Esophagus muscularis mucosa (tissue), 4 donors: ENCODE measurements at regions not wholly inside any gene's neighbourhood (a gene's known extent, or its start where the extent isn't known, plus 50 kb on each side); places are given as distances from the start of the nearest gene placed in this dataset.

Experiments
- DNase-seq: peaks from one replicate; pipeline ENCODE4 v3.0.0-alpha.2; 2017; ENCODE audit errors: extremely low spot score
- H3K27ac ChIP-seq, 4 donors: fragments of 200-600 bp; sonication (generic); replicated peaks in 1 of 4; 1 replicate in 3 of 4; 2 replicates in 1 of 4; pipeline ENCODE4 v1.5.1; 2016 to 2019; ENCODE audit warnings: mild to moderate bottlenecking in 1 of 4
- H3K27me3 ChIP-seq, 4 donors: fragments of 200-600 bp; sonication (generic); one replicate each; pipeline versions ENCODE4 v1.5.1 to v1.6.0; 2016 to 2019
- H3K36me3 ChIP-seq, 4 donors: fragments of 200-600 bp; sonication (generic); one replicate each; pipeline ENCODE4 v1.5.1; 2016 to 2019
- H3K4me1 ChIP-seq, 4 donors: fragments of 200-600 bp; sonication (generic); one replicate each; pipeline ENCODE4 v1.5.1; 2016 to 2019
- H3K4me3 ChIP-seq, 4 donors: fragments of 200-600 bp; sonication (generic); 1 replicate in 2 of 4; 2 replicates in 2 of 4; pipeline ENCODE4 v1.5.1; 2016 to 2019; ENCODE audit warnings: mild to moderate bottlenecking in 4 of 4, moderate library complexity in 1 of 4
- H3K9me3 ChIP-seq, 4 donors: fragments of 200-600 bp; sonication (generic); 1 replicate in 3 of 4; 2 replicates in 1 of 4; pipeline ENCODE4 v1.5.1; 2016 to 2019
- CTCF ChIP-seq, 3 experiments: fragments of 200-600 bp in 2 of 3; fragments of 450-650 bp in 1 of 3; sonication (generic) in 2 of 3; IDR thresholded peaks; one replicate each; pipeline ENCODE4 v1.5.1; 2017 to 2019; ENCODE audit warnings: antibody characterized with exemption in 3 of 3, mild to moderate bottlenecking in 2 of 3, moderate library complexity in 1 of 3
- EP300 ChIP-seq: sonication (generic); formaldehyde crosslinking; IDR thresholded peaks from one replicate; pipeline ENCODE4 v1.6.1; 2017; ENCODE audit warnings: antibody characterized with exemption
- POLR2A ChIP-seq: fragments of 450-650 bp; IDR thresholded peaks from one replicate; pipeline ENCODE4 v1.6.1; 2017; ENCODE audit warnings: antibody characterized with exemption, moderate library complexity, mild to moderate bottlenecking, low read depth
- POLR2AphosphoS5 ChIP-seq, 2 donors: sonication (generic); formaldehyde crosslinking; IDR thresholded peaks; one replicate each; pipeline ENCODE4 v1.6.1; 2017; ENCODE audit warnings: antibody characterized with exemption in 2 of 2
- WGBS: methylation state at CpG from one replicate; pipeline ENCODE4 v1.1.5; 2018; 5-methylcytosine and 5-hydroxymethylcytosine counted together
- intact Hi-C: fragments of 100-400 bp; cut with DNase I; formaldehyde crosslinking; loops from one replicate; pipeline ENCODE4 v1.15.1; 2023

GRCh38 chr6:45727819-45728449, 287.7 kb downstream of the CLIC5 start:
- intact Hi-C loops: no loop called here
- Histone ChIP-seq H3K4me3 (no peak overlapping the region), H3K27me3 (peaks cover 0 to 4% (median 0%) of the 10 kb centered on the region in 4 donors), H3K36me3 (no peaks in the 10 kb centered on the region), H3K27ac (no peak overlapping the region), H3K9me3 (peaks cover 0 to 8% (median 3%) of the 10 kb centered on the region in 4 donors), H3K4me1 (peaks cover 0 to 6% (median 0%) of the 10 kb centered on the region in 4 donors)
- TF ChIP-seq POLR2A: no peak
- TF ChIP-seq POLR2AphosphoS5 (IDR thresholded peaks at IDR 0.05): no peak
- TF ChIP-seq EP300: no peak
- no peak for TF ChIP-seq CTCF (IDR thresholded peaks at IDR 0.05)
- 95% methylated on average over 6 of the region's 6 CpGs for WGBS
- no peak for DNase-seq

- intact Hi-C loops: no loop called here
- H3K27ac ChIP-seq: no peak overlapping the region
- 64% methylated on average over 2 of the region's 2 CpGs for WGBS
These were observed 288.4 kb downstream of the CLIC5 start for GRCh38 chr6:45727228-45727627.

GRCh38 chr6:45726444-45726843, 289.2 kb downstream of the CLIC5 start:
- Histone ChIP-seq H3K4me3 (no peak overlapping the region), H3K27me3 (no peaks in the 10 kb centered on the region), H3K9me3 (peaks cover 0 to 8% (median 3%) of the 10 kb centered on the region in 4 donors), H3K36me3 (no peaks in the 10 kb centered on the region), H3K4me1 (peaks cover 0 to 6% (median 0%) of the 10 kb centered on the region in 4 donors), H3K27ac (no peak overlapping the region)
- no peak for TF ChIP-seq EP300
- TF ChIP-seq CTCF (IDR thresholded peaks at IDR 0.05): no peak
- TF ChIP-seq POLR2A: no peak
- no peak for TF ChIP-seq POLR2AphosphoS5 (IDR thresholded peaks at IDR 0.05)
- no peak for DNase-seq
- intact Hi-C loops: no loop called here
- WGBS: 53% methylated on average over 3 of the region's 3 CpGs

More at GRCh38 chr6:45727228-45727627, 288.4 kb downstream of the CLIC5 start:
- peaks cover 0 to 6% (median 0%) of the 10 kb centered on the region in 4 donors for H3K4me1 ChIP-seq
- TF ChIP-seq EP300 (no peak), POLR2A (no peak), CTCF (IDR thresholded peaks at IDR 0.05) (no peak), POLR2AphosphoS5 (IDR thresholded peaks at IDR 0.05) (no peak)
- no peak for DNase-seq
- peaks cover 0 to 8% (median 3%) of the 10 kb centered on the region in 4 donors for H3K9me3 ChIP-seq
- no peak overlapping the region for H3K4me3 ChIP-seq
- H3K36me3 ChIP-seq: no peaks in the 10 kb centered on the region
- H3K27me3 ChIP-seq: no peaks in the 10 kb centered on the region

- DNase-seq: no peak
- H3K27ac ChIP-seq: no peak overlapping the region
- intact Hi-C loops: no loop called here
- H3K27me3 ChIP-seq: peaks cover 0 to 8% (median 0%) of the 10 kb centered on the region in 4 donors
- H3K36me3 ChIP-seq: no peaks in the 10 kb centered on the region
- peaks cover 0 to 6% (median 0%) of the 10 kb centered on the region in 4 donors for H3K4me1 ChIP-seq
- 48% methylated on average over 2 of the region's 2 CpGs for WGBS
- no peak for TF ChIP-seq EP300
- TF ChIP-seq POLR2AphosphoS5 (IDR thresholded peaks at IDR 0.05): no peak
- no peak for TF ChIP-seq POLR2A
- TF ChIP-seq CTCF (IDR thresholded peaks at IDR 0.05): no peak
- H3K4me3 ChIP-seq: no peak overlapping the region
- peaks cover 0 to 8% (median 3%) of the 10 kb centered on the region in 4 donors for H3K9me3 ChIP-seq
These were observed 291.1 kb downstream of the CLIC5 start for GRCh38 chr6:45724511-45724910.
